GM23338 (cell line): ENCODE measurements at regions not wholly inside any gene's neighbourhood (a gene's known extent, or its start where the extent isn't known, plus 50 kb on each side); places are given as distances from the start of the nearest gene placed in this dataset.

Source experiments
- CREB1 ChIP-seq: fragments of 250-450 bp; sonication (Bioruptor Pico); IDR thresholded peaks from 2 replicates; pipeline ENCODE4 v1.5.0; 2020; ENCODE audit warnings: low read depth, mild to moderate bottlenecking, moderate library complexity
- EZH2 ChIP-seq: fragments of 200-600 bp; sonication (generic); IDR thresholded peaks from one replicate; pipeline ENCODE4 v1.8.0; 2017; ENCODE audit warnings: antibody characterized with exemption, mild to moderate bottlenecking, low read depth; ENCODE audit not compliant: unreplicated experiment
- EZH2phosphoT487 ChIP-seq: fragments of 200-600 bp; sonication (generic); IDR thresholded peaks from one replicate; pipeline ENCODE4 v1.8.1; 2018; ENCODE audit warnings: antibody characterized with exemption; ENCODE audit not compliant: unreplicated experiment
- POLR2AphosphoS5 ChIP-seq: IDR thresholded peaks from 2 replicates; pipeline ENCODE4 v1.6.1; 2016; ENCODE audit warnings: antibody characterized with exemption, low read depth
- TF ChIP-seq, protein P1 (sequence below), 2 experiments: fragments of 200-600 bp in 1 of 2; sonication (generic) in 1 of 2; conservative IDR thresholded peaks; 2 replicates each; pipeline versions ENCODE4 v1.5.1 to v1.6.1; 2016 to 2017; ENCODE audit warnings: antibody characterized with exemption in 2 of 2, low read depth in 2 of 2, mild to moderate bottlenecking in 2 of 2, moderate library complexity in 1 of 2
- TF ChIP-seq, protein P2 (sequence below): IDR thresholded peaks from 2 replicates; pipeline ENCODE4 v1.6.1; 2016; ENCODE audit warnings: antibody characterized with exemption

DNA sequence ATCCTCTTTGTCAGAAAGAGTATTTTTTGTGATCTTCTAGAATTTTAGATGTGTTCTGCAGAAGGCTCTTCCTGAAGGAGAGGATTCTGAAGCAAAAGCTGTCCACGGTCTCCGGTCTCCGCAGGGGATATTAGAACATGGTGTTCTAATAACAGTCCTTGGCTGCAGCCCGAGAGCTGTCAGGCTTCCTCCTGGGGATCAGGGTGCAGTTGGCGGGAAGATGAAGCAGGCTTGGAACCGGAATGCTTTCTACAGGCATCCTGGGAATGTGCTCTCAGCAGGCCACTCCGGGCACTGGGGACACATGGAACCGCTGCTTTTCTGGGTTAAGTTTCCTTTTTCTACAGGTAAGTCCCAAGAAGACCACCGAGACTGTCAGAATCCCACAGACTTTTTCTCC lies 118.6 kb upstream of the PARD3 start:
- TF ChIP-seq, protein P1, sequence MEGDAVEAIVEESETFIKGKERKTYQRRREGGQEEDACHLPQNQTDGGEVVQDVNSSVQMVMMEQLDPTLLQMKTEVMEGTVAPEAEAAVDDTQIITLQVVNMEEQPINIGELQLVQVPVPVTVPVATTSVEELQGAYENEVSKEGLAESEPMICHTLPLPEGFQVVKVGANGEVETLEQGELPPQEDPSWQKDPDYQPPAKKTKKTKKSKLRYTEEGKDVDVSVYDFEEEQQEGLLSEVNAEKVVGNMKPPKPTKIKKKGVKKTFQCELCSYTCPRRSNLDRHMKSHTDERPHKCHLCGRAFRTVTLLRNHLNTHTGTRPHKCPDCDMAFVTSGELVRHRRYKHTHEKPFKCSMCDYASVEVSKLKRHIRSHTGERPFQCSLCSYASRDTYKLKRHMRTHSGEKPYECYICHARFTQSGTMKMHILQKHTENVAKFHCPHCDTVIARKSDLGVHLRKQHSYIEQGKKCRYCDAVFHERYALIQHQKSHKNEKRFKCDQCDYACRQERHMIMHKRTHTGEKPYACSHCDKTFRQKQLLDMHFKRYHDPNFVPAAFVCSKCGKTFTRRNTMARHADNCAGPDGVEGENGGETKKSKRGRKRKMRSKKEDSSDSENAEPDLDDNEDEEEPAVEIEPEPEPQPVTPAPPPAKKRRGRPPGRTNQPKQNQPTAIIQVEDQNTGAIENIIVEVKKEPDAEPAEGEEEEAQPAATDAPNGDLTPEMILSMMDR (conservative IDR thresholded peaks at IDR 0.05; ENCODE audit: low read depth in 2 of 2) = no peak
- TF ChIP-seq, protein P2, sequence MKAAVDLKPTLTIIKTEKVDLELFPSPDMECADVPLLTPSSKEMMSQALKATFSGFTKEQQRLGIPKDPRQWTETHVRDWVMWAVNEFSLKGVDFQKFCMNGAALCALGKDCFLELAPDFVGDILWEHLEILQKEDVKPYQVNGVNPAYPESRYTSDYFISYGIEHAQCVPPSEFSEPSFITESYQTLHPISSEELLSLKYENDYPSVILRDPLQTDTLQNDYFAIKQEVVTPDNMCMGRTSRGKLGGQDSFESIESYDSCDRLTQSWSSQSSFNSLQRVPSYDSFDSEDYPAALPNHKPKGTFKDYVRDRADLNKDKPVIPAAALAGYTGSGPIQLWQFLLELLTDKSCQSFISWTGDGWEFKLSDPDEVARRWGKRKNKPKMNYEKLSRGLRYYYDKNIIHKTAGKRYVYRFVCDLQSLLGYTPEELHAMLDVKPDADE = no peak
- no peak for TF ChIP-seq EZH2phosphoT487
- TF ChIP-seq POLR2AphosphoS5 = no peak
- no peak for TF ChIP-seq CREB1 (CRISPR knock-in tag)
- TF ChIP-seq EZH2 = no peak
